ENCODE measurements at regions not wholly inside any gene's neighbourhood (a gene's known extent, or its start where the extent isn't known, plus 50 kb on each side); places are given as distances from the start of the nearest gene placed in this dataset.

DNA sequence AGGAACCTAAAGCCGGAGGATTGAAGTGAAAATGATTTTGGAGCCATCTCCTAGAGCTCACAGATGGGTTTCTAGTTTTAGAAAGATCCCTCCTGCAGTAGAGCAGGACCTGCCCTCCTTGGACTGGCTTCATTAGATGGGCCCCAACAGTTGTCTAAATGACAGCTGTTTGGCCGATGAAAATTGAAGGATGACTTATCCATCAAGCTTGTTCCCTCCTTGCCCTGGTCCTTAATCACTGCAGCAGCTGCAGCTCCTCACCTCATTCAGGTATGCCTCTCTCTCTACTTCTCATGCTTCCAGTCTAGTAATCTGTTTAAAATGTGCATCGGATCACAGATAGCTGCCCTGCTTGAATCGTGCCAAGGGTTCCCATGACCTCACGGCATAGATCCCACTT, 677.6 kb downstream of the BCL11A start:
- Mint-ChIP-seq H3K27ac (no peak overlapping the region), H3K4me1 (ENCODE audit: low read depth) (no peaks in the 10 kb centered on the region), H3K27me3 (ENCODE audit: insufficient read depth) (peaks cover 1% of the 10 kb centered on the region; the same call in 1 of the 2 replicates), H3K9me3 (peaks cover 53% of the 10 kb centered on the region), H3K36me3 (ENCODE audit: low read depth) (no peaks in the 10 kb centered on the region; the same call in 1 of the 2 replicates), H3K4me3 (no peak overlapping the region)
- no peak for DNase-seq
- TF ChIP-seq CTCF (IDR thresholded peaks at IDR 0.05), result no peak

- Mint-ChIP-seq H3K36me3 (ENCODE audit: low read depth) (no peaks in the 10 kb centered on the region; the same call in 1 of the 2 replicates), H3K9me3 (peaks cover 57% of the 10 kb centered on the region), H3K4me3 (no peak overlapping the region), H3K27ac (no peak overlapping the region), H3K4me1 (ENCODE audit: low read depth) (no peaks in the 10 kb centered on the region), H3K27me3 (ENCODE audit: insufficient read depth) (peaks cover 4% of the 10 kb centered on the region)
- no peak for TF ChIP-seq CTCF (IDR thresholded peaks at IDR 0.05)
- DNase-seq, result no peak
Observed at GRCh38 chr2:59874971-59875755, 678.3 kb downstream of the BCL11A start.

DNA sequence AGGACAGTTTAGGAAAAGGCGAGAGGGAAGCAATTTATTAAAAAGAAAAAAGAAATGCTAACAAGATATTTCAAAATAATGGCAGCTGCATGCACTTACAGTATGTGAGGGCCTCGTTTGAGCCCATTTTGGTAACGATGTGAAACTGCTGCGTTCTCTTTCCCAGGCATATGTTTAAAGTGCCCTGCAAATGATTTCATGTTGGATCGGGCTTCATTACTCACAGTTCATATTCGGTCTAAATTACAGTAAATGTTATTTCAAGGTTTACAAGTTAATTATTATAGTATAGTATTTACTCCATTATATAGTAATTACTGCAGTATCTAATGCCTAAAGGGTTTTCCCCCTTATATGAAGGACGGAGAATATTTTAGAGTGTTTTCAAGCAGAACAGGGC, 679.1 kb downstream of the BCL11A start:
- DNase-seq, result no peak
- Mint-ChIP-seq H3K27me3 (ENCODE audit: insufficient read depth) (peaks cover 4% of the 10 kb centered on the region), H3K9me3 (peaks cover 60% of the 10 kb centered on the region), H3K4me3 (no peak overlapping the region), H3K4me1 (ENCODE audit: low read depth) (no peaks in the 10 kb centered on the region), H3K27ac (no peak overlapping the region), H3K36me3 (ENCODE audit: low read depth) (no peaks in the 10 kb centered on the region)
- no peak for TF ChIP-seq CTCF (IDR thresholded peaks at IDR 0.05)

- Mint-ChIP-seq H3K27ac (no peak overlapping the region), H3K4me3 (no peak overlapping the region)
- TF ChIP-seq CTCF (IDR thresholded peaks at IDR 0.05), result no peak
Observed at GRCh38 chr2:59871830-59872229, 681.6 kb downstream of the BCL11A start.

GRCh38 chr2:59868981-59869380, 684.5 kb downstream of the BCL11A start:
- Mint-ChIP-seq H3K9me3 (peaks cover 51% of the 10 kb centered on the region), H3K27ac (no peak overlapping the region), H3K27me3 (ENCODE audit: insufficient read depth) (peaks cover 4% of the 10 kb centered on the region), H3K4me1 (ENCODE audit: low read depth) (no peaks in the 10 kb centered on the region), H3K4me3 (no peak overlapping the region), H3K36me3 (ENCODE audit: low read depth) (no peaks in the 10 kb centered on the region)
- no peak for DNase-seq
- no peak for TF ChIP-seq CTCF (IDR thresholded peaks at IDR 0.05)

More at GRCh38 chr2:59871830-59872229, 681.6 kb downstream of the BCL11A start:
- Mint-ChIP-seq H3K36me3 (ENCODE audit: low read depth) (no peaks in the 10 kb centered on the region), H3K27me3 (ENCODE audit: insufficient read depth) (peaks cover 4% of the 10 kb centered on the region), H3K4me1 (ENCODE audit: low read depth) (no peaks in the 10 kb centered on the region), H3K9me3 (peaks cover 47% of the 10 kb centered on the region)
- DNase-seq, result no peak

Data from HFFc6 (cell line).